Neural cell (in vitro differentiated cells): ENCODE measurements at regions not wholly inside any gene's neighbourhood (a gene's known extent, or its start where the extent isn't known, plus 50 kb on each side); places are given as distances from the start of the nearest gene placed in this dataset.

Experiments used
- SMC3 ChIP-seq: fragments of 450-650 bp; conservative IDR thresholded peaks from 2 replicates; pipeline ENCODE4 v1.6.1; 2014; ENCODE audit warnings: antibody characterized with exemption, mild to moderate bottlenecking, moderate library complexity; ENCODE audit not compliant: poor library complexity
- TF ChIP-seq, protein P1 (sequence below): fragments of 450-650 bp; IDR thresholded peaks from 2 replicates; pipeline ENCODE4 v1.5.1; 2014; ENCODE audit warnings: antibody characterized with exemption, mild to moderate bottlenecking, moderate library complexity; ENCODE audit not compliant: poor library complexity, severe bottlenecking

DNA sequence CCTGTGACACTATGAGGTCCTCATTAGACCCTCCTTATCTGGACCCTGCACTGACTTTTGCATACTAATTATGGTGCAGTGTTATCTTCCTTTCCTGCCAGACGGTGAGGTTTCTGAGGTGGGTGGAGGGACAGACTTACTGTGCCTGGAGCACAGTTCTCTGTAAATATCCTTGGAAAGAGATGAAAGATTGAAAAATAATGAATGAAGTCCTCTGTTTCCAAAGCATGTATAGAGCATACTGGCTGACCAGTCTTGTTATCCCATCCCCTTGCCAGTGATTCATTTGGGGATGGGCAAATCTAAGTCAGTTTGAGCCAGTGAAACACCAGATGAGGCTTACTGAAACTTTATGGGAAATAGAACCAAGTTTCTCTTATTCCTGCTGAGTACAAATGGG, 152.6 kb upstream of the HDDC2 start:
- TF ChIP-seq, protein P1, sequence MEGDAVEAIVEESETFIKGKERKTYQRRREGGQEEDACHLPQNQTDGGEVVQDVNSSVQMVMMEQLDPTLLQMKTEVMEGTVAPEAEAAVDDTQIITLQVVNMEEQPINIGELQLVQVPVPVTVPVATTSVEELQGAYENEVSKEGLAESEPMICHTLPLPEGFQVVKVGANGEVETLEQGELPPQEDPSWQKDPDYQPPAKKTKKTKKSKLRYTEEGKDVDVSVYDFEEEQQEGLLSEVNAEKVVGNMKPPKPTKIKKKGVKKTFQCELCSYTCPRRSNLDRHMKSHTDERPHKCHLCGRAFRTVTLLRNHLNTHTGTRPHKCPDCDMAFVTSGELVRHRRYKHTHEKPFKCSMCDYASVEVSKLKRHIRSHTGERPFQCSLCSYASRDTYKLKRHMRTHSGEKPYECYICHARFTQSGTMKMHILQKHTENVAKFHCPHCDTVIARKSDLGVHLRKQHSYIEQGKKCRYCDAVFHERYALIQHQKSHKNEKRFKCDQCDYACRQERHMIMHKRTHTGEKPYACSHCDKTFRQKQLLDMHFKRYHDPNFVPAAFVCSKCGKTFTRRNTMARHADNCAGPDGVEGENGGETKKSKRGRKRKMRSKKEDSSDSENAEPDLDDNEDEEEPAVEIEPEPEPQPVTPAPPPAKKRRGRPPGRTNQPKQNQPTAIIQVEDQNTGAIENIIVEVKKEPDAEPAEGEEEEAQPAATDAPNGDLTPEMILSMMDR = no peak
- TF ChIP-seq SMC3 = no peak
